H9 (cell line): ENCODE measurements at regions not wholly inside any gene's neighbourhood (a gene's known extent, or its start where the extent isn't known, plus 50 kb on each side); places are given as distances from the start of the nearest gene placed in this dataset.
"Not testable (repeated sequence)": the region's sequence is repeated elsewhere in the genome, so short reads cannot be mapped to it uniquely, and the experiment has no call there.

ENCODE experiments used
- DNase-seq: peaks from one replicate; pipeline ENCODE4 v3.0.0-alpha.2; 2017
- H2AFZ ChIP-seq: one replicate; pipeline ENCODE4 v1.6.1; 2013; ENCODE audit warnings: mild to moderate bottlenecking, low read length, control low read depth, moderate library complexity
- H2AK5ac ChIP-seq: 2 replicates; pipeline ENCODE4 v1.6.1; 2013; ENCODE audit warnings: low read length, control low read depth, mixed read lengths; ENCODE audit not compliant: insufficient read length
- H2BK120ac ChIP-seq: one replicate; pipeline ENCODE4 v1.6.1; 2013; ENCODE audit warnings: low read depth, mild to moderate bottlenecking, low read length, control low read depth, inconsistent platforms; ENCODE audit not compliant: poor library complexity, severe bottlenecking
- H2BK12ac ChIP-seq: 2 replicates; pipeline ENCODE4 v1.6.1; 2013; ENCODE audit warnings: low read length, control low read depth, mixed read lengths, low read depth; ENCODE audit not compliant: insufficient read length
- H2BK15ac ChIP-seq: 2 replicates; pipeline ENCODE4 v1.6.1; 2013; ENCODE audit warnings: low read depth, low read length, control low read depth
- H2BK20ac ChIP-seq: one replicate; pipeline ENCODE4 v1.6.1; 2013; ENCODE audit warnings: low read depth, mild to moderate bottlenecking, low read length, control low read depth, inconsistent platforms; ENCODE audit not compliant: poor library complexity, severe bottlenecking
- H2BK5ac ChIP-seq: 2 replicates; pipeline ENCODE4 v1.6.1; 2013; ENCODE audit warnings: low read length, control low read depth, mixed read lengths; ENCODE audit not compliant: insufficient read length
- H3K14ac ChIP-seq: 2 replicates; pipeline ENCODE4 v1.6.1; 2013; ENCODE audit warnings: low read length, control low read depth; ENCODE audit not compliant: insufficient read depth
- H3K18ac ChIP-seq: 2 replicates; pipeline ENCODE4 v1.6.1; 2013; ENCODE audit warnings: low read depth, mild to moderate bottlenecking, mixed read lengths, low read length, control low read depth; ENCODE audit not compliant: insufficient read length
- H3K23ac ChIP-seq: 2 replicates; pipeline ENCODE4 v1.6.1; 2013; ENCODE audit warnings: low read length, control low read depth, mixed read lengths, low read depth; ENCODE audit not compliant: insufficient read length
- H3K23me2 ChIP-seq: 2 replicates; pipeline ENCODE4 v1.6.1; 2013; ENCODE audit warnings: low read depth, mild to moderate bottlenecking, mixed read lengths, low read length, control low read depth; ENCODE audit not compliant: insufficient read length, poor library complexity, severe bottlenecking
- H3K27ac ChIP-seq: 2 replicates; pipeline ENCODE4 v1.5.1; 2013; ENCODE audit warnings: low read length, control low read depth, mixed read lengths, low read depth; ENCODE audit not compliant: insufficient read length
- H3K27me3 ChIP-seq: 2 replicates; pipeline ENCODE4 v1.6.1; 2013; ENCODE audit warnings: low read length, control low read depth, inconsistent platforms; ENCODE audit not compliant: insufficient read depth
- H3K4ac ChIP-seq: 2 replicates; pipeline ENCODE4 v1.6.1; 2013; ENCODE audit warnings: low read depth, mild to moderate bottlenecking, control low read depth, inconsistent platforms, low read length, moderate library complexity
- H3K4me1 ChIP-seq: 2 replicates; pipeline ENCODE4 v1.6.1; 2013; ENCODE audit warnings: low read length, control low read depth, inconsistent platforms; ENCODE audit not compliant: insufficient read depth
- H3K4me2 ChIP-seq: 2 replicates; pipeline ENCODE4 v1.6.1; 2013; ENCODE audit warnings: low read length, control low read depth, mixed read lengths; ENCODE audit not compliant: insufficient read length, insufficient read depth
- H3K56ac ChIP-seq: 2 replicates; pipeline ENCODE4 v1.6.1; 2013; ENCODE audit warnings: low read depth, mild to moderate bottlenecking, mixed read lengths, low read length, control low read depth; ENCODE audit not compliant: insufficient read length
- H3K79me1 ChIP-seq: 2 replicates; pipeline ENCODE4 v1.6.1; 2013; ENCODE audit warnings: low read depth, mild to moderate bottlenecking, moderate library complexity, low read length, control low read depth, inconsistent platforms; ENCODE audit not compliant: insufficient read depth, poor library complexity, severe bottlenecking
- H3K79me2 ChIP-seq: 2 replicates; pipeline ENCODE4 v1.6.1; 2013; ENCODE audit warnings: low read length, control low read depth, inconsistent platforms; ENCODE audit not compliant: insufficient read depth
- H3K9ac ChIP-seq: 2 replicates; pipeline ENCODE4 v1.6.1; 2013; ENCODE audit warnings: low read length, control low read depth, mixed read lengths; ENCODE audit not compliant: insufficient read length; ENCODE audit errors: extremely low read depth
- H3K9me3 ChIP-seq: one replicate; pipeline ENCODE4 v1.6.1; 2013; ENCODE audit warnings: low read depth, low read length, inconsistent platforms; ENCODE audit not compliant: control insufficient read depth
- H3T11ph ChIP-seq: one replicate; pipeline ENCODE4 v1.6.1; 2013; ENCODE audit warnings: mild to moderate bottlenecking, low read length, control low read depth, inconsistent platforms
- H4K20me1 ChIP-seq: one replicate; pipeline ENCODE4 v1.6.1; 2013; ENCODE audit not compliant: control insufficient read depth, insufficient read length, insufficient read depth
- H4K5ac ChIP-seq: 2 replicates; pipeline ENCODE4 v1.6.1; 2013; ENCODE audit warnings: low read depth, mild to moderate bottlenecking, mixed read lengths, low read length, control low read depth; ENCODE audit not compliant: insufficient read length
- H4K8ac ChIP-seq: replicated peaks from 2 replicates; pipeline ENCODE4 v1.6.1; 2013; ENCODE audit warnings: low read length, control low read depth, mixed read lengths, low read depth; ENCODE audit not compliant: insufficient read length
- H4K91ac ChIP-seq: 2 replicates; pipeline ENCODE4 v1.6.1; 2013; ENCODE audit warnings: low read depth, mild to moderate bottlenecking, moderate library complexity, mixed read lengths, low read length, control low read depth; ENCODE audit not compliant: insufficient read length
- H3K27ac Mint-ChIP-seq, 3 experiments: 2 replicates in 2 of 3; 3 replicates in 1 of 3; pipeline ENCODE4 v1.8.0; 2020 to 2021; ENCODE audit warnings: mixed read lengths in 3 of 3, mild to moderate bottlenecking in 1 of 3, moderate library complexity in 1 of 3
- H3K27me3 Mint-ChIP-seq: 2 replicates; pipeline ENCODE4 v1.8.0; 2021; ENCODE audit warnings: low read depth, mild to moderate bottlenecking, moderate library complexity, mixed read lengths
- H3K36me3 Mint-ChIP-seq, 3 experiments: 2 replicates in 2 of 3; 3 replicates in 1 of 3; pipeline ENCODE4 v1.8.0; 2020 to 2021; ENCODE audit warnings: low read depth in 3 of 3, mixed read lengths in 3 of 3; ENCODE audit not compliant: insufficient read depth in 1 of 3
- H3K4me1 Mint-ChIP-seq, 2 experiments: 2 replicates each; pipeline ENCODE4 v1.8.0; 2020; ENCODE audit warnings: mixed read lengths in 2 of 2
- H3K4me3 Mint-ChIP-seq, 2 experiments: 2 replicates in 1 of 2; 3 replicates in 1 of 2; pipeline ENCODE4 v1.8.0; 2020 to 2021; ENCODE audit warnings: mild to moderate bottlenecking in 2 of 2, mixed read lengths in 2 of 2, moderate library complexity in 1 of 2
- H3K9me3 Mint-ChIP-seq, 2 experiments: 2 replicates in 1 of 2; 3 replicates in 1 of 2; pipeline ENCODE4 v1.8.0; 2020; ENCODE audit warnings: mild to moderate bottlenecking in 2 of 2, mixed read lengths in 2 of 2, moderate library complexity in 1 of 2
- CTCF ChIP-seq: fragments of 200-600 bp; sonication (generic); conservative IDR thresholded peaks from 3 replicates; pipeline ENCODE4 v1.8.0; 2021; ENCODE audit warnings: antibody characterized with exemption, mild to moderate bottlenecking
- WGBS: extraction: QIAGEN DNeasy Blood & Tissue Kit; methylation state at CpG from one replicate; pipeline ENCODE4 v1.1.7; 2013; ENCODE audit warnings: missing lambda C conversion rate, low lambda C conversion rate, mixed read lengths; ENCODE audit not compliant: insufficient read length; ENCODE audit errors: extremely low coverage; 5-methylcytosine and 5-hydroxymethylcytosine counted together

GRCh38 chr21:16460936-16461335, 731.2 kb downstream of the USP25 start:
- Histone ChIP-seq H2BK12ac (no peak overlapping the region), H3K79me2 (no peaks in the 10 kb centered on the region), H3K9me3 (no peaks in the 10 kb centered on the region), H3K4me2 (no peak overlapping the region), H2BK20ac (no peak overlapping the region), H3K27ac (no peak overlapping the region), H2AFZ (no peak overlapping the region), H4K5ac (no peak overlapping the region), H3K23me2 (no peaks in the 10 kb centered on the region), H4K20me1 (no peaks in the 10 kb centered on the region), H3K27me3 (no peaks in the 10 kb centered on the region), H3K4ac (no peak overlapping the region), H3K18ac (no peak overlapping the region), H2BK120ac (no peak overlapping the region), H3K23ac (no peak overlapping the region), H3K56ac (no peak overlapping the region), H3K9ac (no peak overlapping the region), H2AK5ac (no peak overlapping the region), H3K14ac (no peak overlapping the region), H3K79me1 (no peaks in the 10 kb centered on the region), H4K8ac (no peak overlapping the region), H3T11ph (no peak overlapping the region), H2BK5ac (no peak overlapping the region), H2BK15ac (no peak overlapping the region), H4K91ac (no peak overlapping the region), H3K4me1 (no peaks in the 10 kb centered on the region)
- Mint-ChIP-seq H3K36me3 (peaks cover 13 to 26% (median 17%) of the 10 kb centered on the region in 3 experiments), H3K4me1 (peaks cover 4% of the 10 kb centered on the region in 2 experiments), H3K27me3 (no peaks in the 10 kb centered on the region), H3K27ac (no peak overlapping the region), H3K9me3 (peaks cover 21 to 27% of the 10 kb centered on the region in 2 experiments), H3K4me3 (no peak overlapping the region)
- TF ChIP-seq CTCF = peak; percentile 62
- DNase-seq = peak; percentile 33
- WGBS = no CpG with 5 or more reads among the region's 2 CpGs

GRCh38 chr21:16464211-16464889, 734.6 kb downstream of the USP25 start:
- not testable (repeated sequence) for H3K4me1 Mint-ChIP-seq, H3T11ph ChIP-seq, H4K91ac ChIP-seq, H4K5ac ChIP-seq, H3K4me2 ChIP-seq, H4K20me1 ChIP-seq, H3K23me2 ChIP-seq, H2BK12ac ChIP-seq, H2AK5ac ChIP-seq, H3K27me3 Mint-ChIP-seq, H3K4me3 Mint-ChIP-seq, H3K14ac ChIP-seq, H3K79me1 ChIP-seq, H3K4ac ChIP-seq, H2BK120ac ChIP-seq, H3K9ac ChIP-seq, H3K27ac Mint-ChIP-seq, H2AFZ ChIP-seq, H3K79me2 ChIP-seq, H3K4me1 ChIP-seq, H2BK20ac ChIP-seq, H3K27me3 ChIP-seq, H2BK15ac ChIP-seq, H2BK5ac ChIP-seq, H3K56ac ChIP-seq, H3K9me3 ChIP-seq, H3K27ac ChIP-seq, H3K23ac ChIP-seq, H3K18ac ChIP-seq, DNase-seq, H4K8ac ChIP-seq
- Mint-ChIP-seq H3K36me3 (peaks cover 13 to 26% (median 17%) of the 10 kb centered on the region in 3 experiments), H3K9me3 (peaks cover 21 to 27% of the 10 kb centered on the region in 2 experiments)
- no CpG with 5 or more reads among the region's 3 CpGs for WGBS
